ENCODE measurements at regions not wholly inside any gene's neighbourhood (a gene's known extent, or its start where the extent isn't known, plus 50 kb on each side); places are given as distances from the start of the nearest gene placed in this dataset.
A peak's percentile ranks its signal among the peaks of the same experiment; 100 is the strongest.
"Not testable (repeated sequence)": the region's sequence is repeated elsewhere in the genome, so short reads cannot be mapped to it uniquely, and the experiment has no call there.

DNA sequence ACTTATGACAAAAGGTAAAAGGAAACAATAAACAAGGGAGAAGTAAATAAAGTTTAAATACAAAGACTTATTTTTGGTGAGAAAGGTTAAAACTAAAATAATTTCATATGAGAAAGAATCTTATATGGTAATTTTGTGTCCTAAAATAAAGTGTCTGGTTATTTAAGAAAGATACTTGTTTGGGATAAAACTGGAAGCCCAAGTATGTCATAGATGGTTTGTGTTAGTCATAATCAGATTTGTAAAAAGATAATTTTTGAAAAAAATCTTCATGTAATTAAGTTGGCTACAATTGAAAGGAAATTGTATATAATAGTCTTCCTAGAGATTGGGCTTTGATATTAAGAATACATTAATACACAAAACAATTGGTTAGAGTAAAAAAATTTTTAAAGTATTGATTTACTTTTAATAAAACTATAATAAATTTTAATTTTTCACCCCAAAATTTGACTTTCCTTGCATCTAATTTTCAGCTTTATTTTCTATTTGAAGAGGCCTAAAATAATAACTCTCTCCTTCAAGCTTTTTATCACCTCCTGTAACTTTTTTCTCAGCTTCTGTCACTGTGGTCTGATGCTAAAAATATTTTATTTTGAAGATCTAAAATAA, 315.6 kb downstream of the SLITRK5 start:
- DNase-seq, result no peak

DNA sequence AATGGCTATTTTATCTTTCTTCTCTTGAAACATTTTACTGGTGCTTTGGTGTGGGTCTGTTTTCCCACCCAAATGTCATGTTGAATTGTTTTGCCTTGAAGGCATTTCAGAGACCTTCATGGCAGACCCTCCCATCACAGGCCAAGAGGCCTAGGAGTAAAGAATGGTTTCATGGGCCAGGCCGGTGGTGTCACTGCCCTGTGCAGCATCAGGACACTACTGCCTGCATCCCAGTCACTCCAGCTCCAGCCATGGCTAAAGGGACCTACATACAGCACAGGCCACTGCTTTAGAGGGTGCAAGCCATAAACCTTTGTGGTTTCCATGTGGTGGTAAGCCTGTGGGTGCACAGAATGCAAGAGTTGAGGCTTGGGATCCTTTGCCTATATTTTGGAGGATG, 326.9 kb downstream of the SLITRK5 start:
- no peak for DNase-seq

DNA sequence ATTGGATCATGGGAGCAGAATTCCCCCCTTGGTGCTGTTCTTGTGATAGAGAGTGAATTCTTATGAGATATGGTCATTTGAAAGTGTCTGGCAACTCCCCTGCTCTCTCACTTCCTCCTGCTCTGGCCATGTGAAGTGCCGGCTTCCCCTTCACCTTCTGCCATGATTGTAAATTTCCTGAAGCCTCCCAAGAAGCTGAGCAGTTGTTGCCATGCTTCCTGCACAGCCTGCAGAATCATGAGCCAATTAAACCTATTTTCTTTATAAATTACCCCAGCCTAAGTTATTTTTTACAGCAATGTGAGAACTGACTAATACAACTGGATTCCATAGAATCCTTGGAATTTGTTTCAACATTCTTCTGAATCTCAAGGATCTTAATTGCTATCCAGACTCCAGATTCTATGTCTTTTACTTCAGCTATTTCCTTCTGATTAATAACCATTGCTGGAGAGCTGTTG, 328.1 kb downstream of the SLITRK5 start:
- no peak for DNase-seq

DNA sequence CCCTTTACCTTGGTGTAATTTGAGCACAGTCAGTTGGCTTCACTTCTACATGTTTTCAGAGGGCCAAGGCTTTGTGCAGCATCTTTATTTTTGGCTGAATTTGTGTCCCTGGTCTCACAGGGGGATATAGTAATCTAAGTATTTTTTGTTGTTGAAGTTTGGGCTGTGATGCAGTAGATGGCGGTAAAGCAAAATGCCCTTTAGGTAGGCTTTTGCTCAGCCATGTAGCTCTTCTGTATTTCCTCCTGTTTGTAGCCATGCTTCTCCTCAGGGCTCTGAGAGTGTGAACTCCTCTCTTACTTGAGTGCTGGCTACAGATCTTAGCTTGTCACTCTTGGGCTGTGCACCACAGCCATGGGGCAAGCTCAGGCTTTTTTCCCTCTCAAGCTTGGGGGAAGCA, 328.6 kb downstream of the SLITRK5 start:
- DNase-seq, result no peak

DNA sequence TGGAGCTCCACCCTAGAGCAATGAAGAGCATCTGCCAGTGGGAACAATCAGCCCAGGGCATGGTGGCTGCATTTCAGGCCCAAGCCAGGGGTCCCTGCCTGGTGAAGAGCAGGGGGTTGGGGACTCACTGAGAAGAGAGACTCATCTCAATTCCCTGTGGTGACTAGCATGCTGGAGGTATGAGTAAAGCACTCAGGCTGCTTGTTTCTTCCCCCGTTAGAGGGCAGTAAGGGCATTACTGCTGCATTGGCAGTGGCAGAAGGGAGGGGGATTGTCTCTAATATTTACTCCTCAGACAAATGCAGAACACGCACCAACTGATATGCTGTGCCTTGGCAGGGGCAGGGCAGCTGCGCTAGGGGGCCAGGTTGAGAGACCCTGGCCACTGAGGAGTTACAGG, 329.1 kb downstream of the SLITRK5 start:
- no peak for DNase-seq

DNA sequence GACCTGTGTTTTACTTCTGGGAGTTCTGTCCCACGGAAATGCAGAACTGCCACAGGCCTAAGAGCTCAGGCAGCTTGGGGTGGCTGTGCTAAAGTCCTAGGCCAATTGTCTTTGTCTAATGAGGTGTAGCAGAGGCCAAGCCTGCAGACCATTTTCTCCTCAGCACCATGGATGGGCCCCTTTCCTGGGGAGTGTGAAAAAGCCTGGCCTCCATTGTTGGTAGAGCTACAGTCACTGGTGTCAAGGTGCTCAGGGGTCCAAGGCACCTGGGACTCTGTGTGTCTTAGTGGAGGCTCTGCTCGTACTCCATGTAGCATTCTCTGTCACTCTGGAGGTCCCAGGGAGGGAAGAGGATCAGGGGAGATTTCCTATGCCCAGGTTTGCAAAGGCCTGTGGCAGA, 329.6 kb downstream of the SLITRK5 start:
- DNase-seq, result no peak

DNA sequence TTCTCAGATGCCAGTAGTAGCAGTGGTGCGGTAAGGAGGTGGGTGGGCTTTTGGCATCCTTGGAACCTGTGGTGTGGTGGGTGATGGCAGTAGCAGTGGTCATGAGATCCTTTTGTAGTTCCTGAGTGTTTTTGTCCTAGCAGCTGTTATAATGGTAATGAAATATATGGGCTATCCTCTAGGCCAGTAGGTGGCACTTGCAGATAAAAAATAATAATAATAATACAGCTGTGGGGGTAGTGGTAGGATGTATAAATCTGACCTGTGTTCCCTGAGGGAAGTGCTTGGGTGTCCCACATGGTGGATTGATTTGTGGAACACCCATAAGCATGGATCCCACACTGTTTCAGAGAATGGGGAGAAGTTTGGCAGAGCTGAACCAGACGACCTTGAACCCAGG, 334.0 kb downstream of the SLITRK5 start:
- DNase-seq, result no peak

DNA sequence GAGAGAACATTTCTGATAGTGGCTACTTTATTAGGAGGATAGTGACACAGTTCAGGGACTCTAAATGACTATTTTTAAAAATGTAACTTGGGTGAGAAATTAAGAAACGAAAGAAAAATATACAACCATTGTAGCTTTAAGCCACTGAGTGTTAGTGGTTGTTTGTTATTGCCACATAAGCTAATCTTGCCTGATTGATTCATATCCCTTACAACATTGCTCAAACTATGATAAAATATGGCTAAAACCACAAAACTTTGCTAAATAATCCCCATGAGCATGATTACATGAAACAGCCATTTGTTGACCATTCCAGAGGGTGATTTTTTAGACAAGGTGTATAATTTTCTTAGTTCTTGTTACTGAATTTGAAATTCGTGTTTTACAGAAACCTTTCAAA, 343.4 kb downstream of the SLITRK5 start:
- no peak for DNase-seq

DNA sequence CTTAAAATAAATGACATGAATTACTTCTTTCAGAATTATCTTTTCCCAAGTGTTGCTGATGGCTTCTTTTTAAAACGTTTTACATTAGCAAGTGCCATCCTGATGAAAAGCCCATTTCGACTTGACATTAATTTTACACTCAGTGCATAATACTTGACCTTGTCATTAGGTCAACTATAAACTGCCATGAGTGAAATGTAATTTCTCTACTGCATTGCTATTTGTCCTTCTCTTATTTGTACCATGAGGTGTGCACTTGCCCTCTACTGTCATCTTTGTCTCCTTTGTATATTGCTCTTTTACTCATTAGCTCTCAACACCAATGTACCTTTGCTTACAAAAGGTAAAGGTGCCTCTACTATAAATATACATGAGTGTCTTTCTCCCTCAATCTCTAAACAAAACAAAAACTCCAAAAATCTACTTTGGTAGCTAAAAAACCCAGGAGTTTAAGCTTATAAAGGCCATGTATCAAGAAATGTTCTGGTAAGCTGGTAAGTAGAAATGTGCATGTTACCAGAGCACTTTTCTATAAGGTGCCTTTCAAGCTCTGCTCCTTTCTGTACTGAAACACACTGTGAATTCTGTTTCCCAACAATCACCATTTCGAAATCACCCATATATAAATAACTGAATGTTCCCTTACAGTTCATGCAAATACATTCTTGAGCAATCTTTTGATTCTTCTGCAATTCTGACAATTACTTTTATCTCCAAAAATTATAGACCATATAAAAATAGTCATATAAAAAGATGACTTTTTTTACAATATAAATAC, 351.4 kb downstream of the SLITRK5 start:
- no peak for DNase-seq

DNA sequence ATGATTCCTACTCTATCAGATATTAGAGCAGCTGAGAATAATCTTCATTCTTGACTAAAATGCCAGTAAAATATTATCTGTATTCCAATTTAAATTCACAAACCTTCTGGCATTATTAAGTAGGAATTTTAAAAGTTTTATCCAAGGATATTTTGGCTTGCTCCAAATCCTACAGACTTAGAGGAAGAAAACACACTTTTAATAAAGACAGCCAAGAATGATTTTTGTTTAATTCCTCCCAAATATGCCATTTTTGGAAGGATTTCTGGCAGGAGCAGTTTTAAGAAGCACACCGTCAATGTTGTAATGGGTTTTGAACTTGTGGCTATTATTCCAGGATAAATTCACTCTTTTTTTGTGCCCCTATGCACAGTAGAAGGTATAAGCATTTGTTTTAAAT, 355.1 kb downstream of the SLITRK5 start:
- no peak for DNase-seq

DNA sequence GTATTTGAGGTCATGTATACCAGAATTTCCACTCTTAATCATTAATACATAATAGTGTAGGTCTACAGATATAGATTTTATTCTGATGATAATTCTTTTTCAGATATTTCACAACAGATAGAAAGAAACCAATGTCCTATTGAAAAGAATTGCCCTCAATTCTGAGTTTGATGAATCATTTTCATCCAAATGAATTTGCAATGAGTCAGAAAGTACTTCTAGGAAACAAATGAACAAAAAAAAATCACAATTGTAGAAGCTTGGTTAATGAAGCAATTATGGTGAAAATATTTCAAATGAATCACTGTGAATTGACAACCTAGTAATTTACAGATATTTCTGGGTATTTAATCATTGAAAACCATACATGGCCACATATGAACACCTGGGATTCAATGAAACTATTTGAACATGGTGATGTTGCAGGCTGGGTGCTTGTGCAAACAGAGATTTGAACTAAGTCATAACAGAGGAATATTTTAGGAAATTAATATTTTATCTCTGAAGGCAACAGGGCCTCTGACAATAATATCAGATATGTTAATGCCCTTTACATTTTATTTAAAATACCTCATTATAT, 360.9 kb downstream of the SLITRK5 start:
- DNase-seq, result no peak

DNA sequence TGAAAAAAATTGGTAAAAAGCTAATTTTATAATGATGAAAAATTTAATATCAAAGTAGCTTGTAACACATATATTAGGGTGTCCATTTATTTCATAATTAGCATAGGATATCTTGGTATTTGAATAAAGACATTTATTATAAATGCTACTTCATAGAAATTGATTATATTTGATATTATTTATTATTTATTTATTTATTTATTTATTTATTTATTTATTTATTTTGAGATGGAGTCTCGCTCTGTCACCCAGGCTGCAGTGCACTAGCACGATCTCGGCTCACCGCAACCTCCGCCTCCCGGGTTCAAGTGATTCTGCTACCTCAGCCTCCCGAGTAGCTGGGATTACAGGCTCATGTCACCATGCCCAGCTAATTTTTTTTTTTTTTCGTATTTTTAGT, 365.0 kb downstream of the SLITRK5 start:
- DNase-seq, result not testable (repeated sequence)

DNA sequence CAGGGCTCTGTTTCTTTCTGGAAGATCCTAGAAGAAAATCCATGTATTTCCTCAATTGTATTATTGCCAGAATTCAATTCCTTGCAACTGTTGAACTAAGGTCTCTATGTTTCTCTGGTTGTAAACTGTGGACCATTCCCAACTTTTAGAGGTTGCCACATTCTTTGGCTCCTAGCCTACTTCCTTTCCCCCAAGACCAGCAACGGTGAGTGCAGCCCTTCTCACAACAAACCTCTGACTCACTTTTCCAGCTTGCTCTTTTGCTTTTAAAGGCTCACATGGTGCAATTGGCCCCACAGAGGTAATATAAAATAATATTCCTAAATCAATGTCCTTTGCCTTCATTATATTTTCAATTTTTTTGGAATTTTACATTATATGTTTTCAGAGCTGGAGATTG, 371.3 kb downstream of the SLITRK5 start:
- no peak for DNase-seq

DNA sequence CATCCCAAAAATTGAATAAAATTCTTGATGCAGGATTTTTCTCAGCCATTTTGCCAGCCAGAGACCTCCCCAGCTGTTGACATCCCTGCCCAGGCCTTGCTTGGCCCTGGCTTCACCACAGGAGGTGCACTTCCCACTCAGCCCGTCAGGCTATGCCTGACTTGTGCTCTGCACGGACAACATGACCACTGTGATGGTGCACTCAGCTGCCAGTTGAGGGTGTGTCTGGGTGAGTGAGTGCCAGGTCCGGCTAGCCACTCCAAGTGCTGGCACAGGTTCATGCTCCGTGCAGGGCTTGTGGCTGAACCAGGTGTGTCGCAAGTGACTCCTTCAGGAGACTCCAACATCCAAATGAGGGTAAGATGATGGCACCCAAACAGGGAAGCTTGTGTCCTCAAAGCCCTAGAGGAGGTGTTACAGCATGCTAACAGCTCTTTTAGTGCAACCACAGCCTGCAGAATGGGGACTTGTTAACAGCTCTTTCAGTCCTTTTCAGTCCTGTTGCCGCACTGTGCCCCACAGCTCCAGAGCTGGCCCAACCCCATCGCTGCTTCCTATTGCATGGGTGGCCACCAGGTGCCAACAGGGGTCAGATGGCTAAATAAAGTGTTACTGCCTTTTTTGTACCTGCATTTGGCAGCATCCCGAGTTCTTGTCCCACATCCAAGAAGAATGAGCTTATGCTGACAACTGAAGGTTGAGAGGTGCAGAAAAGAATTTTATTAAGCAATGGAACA, 380.7 kb downstream of the SLITRK5 start:
- peak; percentile 5 for DNase-seq

DNA sequence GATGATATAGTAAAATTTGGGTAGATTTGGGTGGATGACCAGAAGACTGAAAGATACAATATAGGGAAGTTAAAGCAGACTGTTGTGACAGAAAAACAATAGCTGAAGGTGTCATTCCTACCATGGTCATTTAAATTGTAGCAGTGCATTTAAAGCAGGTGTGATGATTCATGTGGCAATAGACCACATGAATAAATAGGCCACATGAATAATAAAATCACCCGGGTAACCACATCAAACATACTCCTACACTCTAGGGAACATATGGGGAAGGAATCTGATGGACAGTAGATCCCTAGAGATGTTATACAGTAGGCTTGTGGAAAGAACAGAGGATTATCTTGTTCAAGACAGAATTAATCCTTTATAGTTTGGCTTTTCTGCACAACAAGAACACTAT, 392.6 kb downstream of the SLITRK5 start:
- DNase-seq, result peak; percentile 21

DNA sequence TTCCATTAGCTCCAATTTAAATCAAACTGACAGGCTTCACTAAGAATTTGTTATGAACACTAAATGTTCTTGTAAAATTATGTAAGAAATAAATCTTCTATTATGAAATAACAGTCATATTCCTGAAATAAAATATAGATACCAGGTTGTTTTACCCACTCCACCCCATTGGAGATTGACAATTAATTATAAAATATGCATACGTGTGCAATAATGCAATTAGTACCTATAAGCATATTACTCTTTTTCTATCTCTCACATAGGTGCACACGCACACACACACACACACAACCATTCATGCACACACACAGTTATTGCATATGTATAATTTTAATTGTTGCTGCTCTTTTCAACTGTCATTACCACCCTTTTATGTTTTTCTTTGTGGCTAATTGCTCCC, 395.7 kb downstream of the SLITRK5 start:
- no peak for DNase-seq

DNA sequence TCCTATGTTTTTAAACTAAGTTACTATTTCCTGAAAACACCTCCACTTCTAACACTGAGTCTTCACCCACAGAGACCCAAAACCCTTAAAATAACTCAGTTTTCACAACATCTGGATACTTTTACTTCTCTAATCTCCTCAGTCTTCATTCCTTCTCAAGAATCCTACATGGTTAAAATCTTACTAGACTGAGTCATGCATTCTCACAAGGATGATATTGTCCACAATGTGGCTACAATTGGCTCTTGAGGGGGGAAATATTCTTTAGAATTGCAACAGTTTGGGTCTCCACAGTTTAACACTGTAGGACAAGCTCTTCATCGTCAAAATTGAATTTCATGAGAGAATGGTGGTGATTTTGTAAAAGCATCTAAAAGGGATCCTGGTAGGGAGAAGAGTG, 397.1 kb downstream of the SLITRK5 start:
- DNase-seq, result no peak

DNA sequence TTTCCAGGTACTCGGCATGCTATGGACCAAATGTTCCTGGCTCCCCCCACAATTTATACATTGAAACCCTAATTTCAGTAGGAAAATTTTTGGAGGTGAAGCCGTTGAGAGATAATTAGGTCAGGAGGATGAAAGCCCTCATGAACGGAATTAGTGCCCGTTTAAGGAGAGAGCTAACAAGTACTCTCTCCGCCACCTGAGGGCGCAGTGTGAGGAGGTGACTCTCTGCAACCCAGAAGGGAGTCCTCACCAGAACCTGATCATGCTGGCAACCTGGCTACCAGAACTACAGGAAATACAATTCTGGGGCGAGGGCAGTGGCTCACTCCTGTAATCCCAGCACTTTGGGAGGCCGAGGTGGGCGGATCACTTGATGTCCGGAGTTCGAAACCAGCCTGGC, 397.8 kb downstream of the SLITRK5 start:
- peak; percentile 36 for DNase-seq

DNA sequence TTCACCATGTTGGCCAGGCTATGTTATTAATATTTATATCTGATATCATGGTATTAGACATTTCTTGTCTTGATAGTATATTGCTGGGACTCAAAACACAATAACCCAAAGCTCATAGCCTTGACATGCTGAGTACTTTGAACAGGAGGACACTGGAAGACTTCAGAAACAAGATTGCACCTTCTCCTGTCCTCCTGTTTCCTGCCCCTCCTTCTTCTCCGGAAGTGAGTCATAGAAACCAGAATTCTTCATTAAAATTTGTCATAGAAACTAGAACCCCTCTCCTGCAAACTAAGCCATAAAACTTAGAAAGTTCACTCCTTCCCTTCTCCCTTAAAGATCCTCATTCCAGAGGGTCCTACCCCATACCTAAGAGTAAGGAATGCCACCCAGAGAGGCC, 400.2 kb downstream of the SLITRK5 start:
- DNase-seq, result no peak

DNA sequence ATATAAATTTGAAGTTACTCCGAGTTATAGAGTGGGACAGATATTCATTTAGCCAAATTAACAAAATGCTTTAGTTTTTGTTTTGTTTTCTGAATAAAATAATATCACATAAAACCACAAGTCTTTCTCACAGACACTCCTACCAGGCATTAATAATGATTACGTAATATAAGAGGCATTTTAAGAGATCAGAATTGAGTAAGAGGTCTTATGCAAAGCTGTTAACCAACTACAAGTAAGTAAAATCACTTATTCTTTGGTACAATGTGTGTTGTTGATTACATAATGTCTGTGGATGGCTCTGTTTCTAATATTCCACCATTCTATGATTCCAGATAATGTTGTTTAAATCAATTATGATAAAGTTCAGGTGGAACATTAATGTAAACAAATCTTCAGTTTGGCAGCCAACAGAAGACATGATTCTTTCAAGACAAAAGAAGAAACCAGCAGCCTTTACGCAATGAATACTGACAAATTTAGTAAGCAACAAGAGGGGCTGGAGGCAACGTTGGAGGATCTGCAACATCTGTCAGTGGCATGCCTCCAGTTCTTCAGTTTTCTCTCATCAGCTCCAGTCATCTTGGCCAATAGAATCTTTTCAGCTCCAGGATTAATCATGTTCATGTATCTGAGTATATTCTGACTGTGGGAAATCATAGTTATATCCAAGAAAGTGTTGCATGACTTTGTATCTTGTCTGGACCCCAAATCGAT, 403.8 kb downstream of the SLITRK5 start:
- DNase-seq, result no peak

DNA sequence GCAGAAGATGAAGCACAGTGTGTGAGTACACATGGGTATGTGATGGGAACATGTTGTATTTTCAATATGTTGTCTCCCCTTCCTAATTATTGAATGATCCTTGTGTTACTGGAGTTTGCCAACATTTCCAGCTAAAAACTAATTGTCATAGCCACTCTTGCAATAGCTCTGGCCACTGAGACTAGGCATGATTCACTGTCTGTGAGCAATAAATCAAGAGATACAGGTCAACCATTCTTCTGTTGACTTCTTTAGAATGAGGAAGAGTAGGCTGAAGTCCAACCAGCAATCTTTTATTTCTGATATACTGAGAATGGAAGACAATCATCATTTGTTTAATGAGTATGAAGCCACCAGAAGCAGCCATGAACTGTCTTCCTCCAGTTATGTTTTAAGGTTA, 413.9 kb downstream of the SLITRK5 start:
- no peak for DNase-seq

DNA sequence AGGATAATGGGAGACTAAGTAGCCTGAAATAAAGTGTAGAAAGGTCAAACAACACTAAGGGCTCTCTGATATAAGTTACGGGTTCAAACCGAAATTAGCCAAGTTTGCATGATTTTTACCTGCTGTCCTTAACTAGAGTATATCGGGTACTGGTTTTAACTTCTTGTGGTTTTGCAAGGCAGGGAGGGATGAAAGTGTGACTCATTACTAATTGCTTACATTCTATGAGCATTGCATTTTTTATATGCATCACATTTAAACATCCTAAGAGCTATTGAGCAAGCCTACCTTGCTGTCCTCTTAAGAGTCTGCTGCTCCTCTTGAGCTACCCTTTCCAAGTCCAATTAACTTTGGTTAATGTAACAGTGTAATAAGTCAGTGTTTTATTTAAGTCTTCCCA, 415.4 kb downstream of the SLITRK5 start:
- no peak for DNase-seq

DNA sequence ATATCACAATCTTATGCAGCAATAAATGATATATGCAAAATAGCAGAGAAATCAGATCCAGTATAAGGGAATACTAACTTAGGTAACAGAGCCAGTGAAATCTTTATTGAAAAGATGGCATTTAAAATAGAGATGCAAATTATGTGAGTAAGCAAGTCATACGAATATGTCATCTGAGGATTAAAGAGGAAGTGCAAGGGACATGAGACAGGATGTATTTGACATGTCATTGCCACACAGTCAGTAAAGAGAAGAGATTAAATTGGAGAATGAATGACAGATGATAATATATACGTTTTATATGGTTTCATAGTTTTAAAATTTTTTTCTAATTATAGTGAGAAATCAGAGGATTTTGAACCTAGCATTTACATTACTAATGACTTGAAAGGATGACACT, 426.4 kb downstream of the SLITRK5 start:
- DNase-seq, result no peak

Data from DMS53 (cell line).